Testis (tissue), 2 donors: ENCODE measurements at regions not wholly inside any gene's neighbourhood (a gene's known extent, or its start where the extent isn't known, plus 50 kb on each side); places are given as distances from the start of the nearest gene placed in this dataset.

Experiments
- POLR2A ChIP-seq: fragments of 450-650 bp; IDR thresholded peaks from one replicate; pipeline ENCODE4 v1.6.1; 2017; ENCODE audit warnings: antibody characterized with exemption, mild to moderate bottlenecking, moderate library complexity
- TF ChIP-seq, protein P1 (sequence below), 3 experiments: fragments of 450-650 bp in 2 of 3; fragments of 200-600 bp in 1 of 3; sonication (generic) in 1 of 3; IDR thresholded peaks; one replicate each; pipeline ENCODE4 v1.5.1; 2016 to 2019; ENCODE audit warnings: antibody characterized with exemption in 3 of 3, mild to moderate bottlenecking in 2 of 3, moderate library complexity in 1 of 3

DNA sequence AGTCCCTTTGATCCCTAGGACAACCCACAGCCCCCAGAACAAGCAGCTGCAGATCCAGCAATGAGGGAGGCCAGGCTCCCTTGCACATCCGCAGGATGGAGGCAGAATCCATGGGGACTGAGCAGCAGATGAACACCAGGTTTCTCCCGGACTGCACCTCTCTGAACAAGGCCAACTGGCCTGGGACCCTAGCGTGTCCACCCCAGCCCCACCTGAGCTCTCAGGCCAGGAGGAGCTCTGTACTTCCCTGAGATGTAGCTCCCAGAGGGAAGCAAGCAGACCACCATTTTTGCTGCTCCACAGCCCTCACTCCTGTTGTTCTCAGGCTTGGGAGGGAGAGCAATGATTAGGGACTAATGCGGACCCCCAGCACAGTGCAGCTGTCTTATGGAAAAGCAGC is 1195.8 kb downstream of the PCDH18 start:
- TF ChIP-seq, protein P1, sequence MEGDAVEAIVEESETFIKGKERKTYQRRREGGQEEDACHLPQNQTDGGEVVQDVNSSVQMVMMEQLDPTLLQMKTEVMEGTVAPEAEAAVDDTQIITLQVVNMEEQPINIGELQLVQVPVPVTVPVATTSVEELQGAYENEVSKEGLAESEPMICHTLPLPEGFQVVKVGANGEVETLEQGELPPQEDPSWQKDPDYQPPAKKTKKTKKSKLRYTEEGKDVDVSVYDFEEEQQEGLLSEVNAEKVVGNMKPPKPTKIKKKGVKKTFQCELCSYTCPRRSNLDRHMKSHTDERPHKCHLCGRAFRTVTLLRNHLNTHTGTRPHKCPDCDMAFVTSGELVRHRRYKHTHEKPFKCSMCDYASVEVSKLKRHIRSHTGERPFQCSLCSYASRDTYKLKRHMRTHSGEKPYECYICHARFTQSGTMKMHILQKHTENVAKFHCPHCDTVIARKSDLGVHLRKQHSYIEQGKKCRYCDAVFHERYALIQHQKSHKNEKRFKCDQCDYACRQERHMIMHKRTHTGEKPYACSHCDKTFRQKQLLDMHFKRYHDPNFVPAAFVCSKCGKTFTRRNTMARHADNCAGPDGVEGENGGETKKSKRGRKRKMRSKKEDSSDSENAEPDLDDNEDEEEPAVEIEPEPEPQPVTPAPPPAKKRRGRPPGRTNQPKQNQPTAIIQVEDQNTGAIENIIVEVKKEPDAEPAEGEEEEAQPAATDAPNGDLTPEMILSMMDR (IDR thresholded peaks at IDR 0.05): no peak
- no peak for TF ChIP-seq POLR2A
